Esophagus muscularis mucosa (tissue), 4 donors: ENCODE measurements at regions not wholly inside any gene's neighbourhood (a gene's known extent, or its start where the extent isn't known, plus 50 kb on each side); places are given as distances from the start of the nearest gene placed in this dataset.
A peak's percentile ranks its signal among the peaks of the same experiment; 100 is the strongest.

ENCODE experiments used
- DNase-seq: peaks from one replicate; pipeline ENCODE4 v3.0.0-alpha.2; 2017; ENCODE audit errors: extremely low spot score
- H3K27ac ChIP-seq, 4 donors: fragments of 200-600 bp; sonication (generic); replicated peaks in 1 of 4; 1 replicate in 3 of 4; 2 replicates in 1 of 4; pipeline ENCODE4 v1.5.1; 2016 to 2019; ENCODE audit warnings: mild to moderate bottlenecking in 1 of 4
- H3K27me3 ChIP-seq, 4 donors: fragments of 200-600 bp; sonication (generic); one replicate each; pipeline versions ENCODE4 v1.5.1 to v1.6.0; 2016 to 2019
- H3K36me3 ChIP-seq, 4 donors: fragments of 200-600 bp; sonication (generic); one replicate each; pipeline ENCODE4 v1.5.1; 2016 to 2019
- H3K4me1 ChIP-seq, 4 donors: fragments of 200-600 bp; sonication (generic); one replicate each; pipeline ENCODE4 v1.5.1; 2016 to 2019
- H3K4me3 ChIP-seq, 4 donors: fragments of 200-600 bp; sonication (generic); 1 replicate in 2 of 4; 2 replicates in 2 of 4; pipeline ENCODE4 v1.5.1; 2016 to 2019; ENCODE audit warnings: mild to moderate bottlenecking in 4 of 4, moderate library complexity in 1 of 4
- H3K9me3 ChIP-seq, 4 donors: fragments of 200-600 bp; sonication (generic); 1 replicate in 3 of 4; 2 replicates in 1 of 4; pipeline ENCODE4 v1.5.1; 2016 to 2019
- EP300 ChIP-seq: sonication (generic); formaldehyde crosslinking; IDR thresholded peaks from one replicate; pipeline ENCODE4 v1.6.1; 2017; ENCODE audit warnings: antibody characterized with exemption
- POLR2A ChIP-seq: fragments of 450-650 bp; IDR thresholded peaks from one replicate; pipeline ENCODE4 v1.6.1; 2017; ENCODE audit warnings: antibody characterized with exemption, moderate library complexity, mild to moderate bottlenecking, low read depth
- POLR2AphosphoS5 ChIP-seq, 2 donors: sonication (generic); formaldehyde crosslinking; IDR thresholded peaks; one replicate each; pipeline ENCODE4 v1.6.1; 2017; ENCODE audit warnings: antibody characterized with exemption in 2 of 2
- WGBS: methylation state at CpG from one replicate; pipeline ENCODE4 v1.1.5; 2018; 5-methylcytosine and 5-hydroxymethylcytosine counted together
- intact Hi-C: fragments of 100-400 bp; cut with DNase I; formaldehyde crosslinking; loops from one replicate; pipeline ENCODE4 v1.15.1; 2023
- TF ChIP-seq, protein P1 (sequence below), 3 experiments: fragments of 200-600 bp in 2 of 3; fragments of 450-650 bp in 1 of 3; sonication (generic) in 2 of 3; IDR thresholded peaks; one replicate each; pipeline ENCODE4 v1.5.1; 2017 to 2019; ENCODE audit warnings: antibody characterized with exemption in 3 of 3, mild to moderate bottlenecking in 2 of 3, moderate library complexity in 1 of 3

DNA sequence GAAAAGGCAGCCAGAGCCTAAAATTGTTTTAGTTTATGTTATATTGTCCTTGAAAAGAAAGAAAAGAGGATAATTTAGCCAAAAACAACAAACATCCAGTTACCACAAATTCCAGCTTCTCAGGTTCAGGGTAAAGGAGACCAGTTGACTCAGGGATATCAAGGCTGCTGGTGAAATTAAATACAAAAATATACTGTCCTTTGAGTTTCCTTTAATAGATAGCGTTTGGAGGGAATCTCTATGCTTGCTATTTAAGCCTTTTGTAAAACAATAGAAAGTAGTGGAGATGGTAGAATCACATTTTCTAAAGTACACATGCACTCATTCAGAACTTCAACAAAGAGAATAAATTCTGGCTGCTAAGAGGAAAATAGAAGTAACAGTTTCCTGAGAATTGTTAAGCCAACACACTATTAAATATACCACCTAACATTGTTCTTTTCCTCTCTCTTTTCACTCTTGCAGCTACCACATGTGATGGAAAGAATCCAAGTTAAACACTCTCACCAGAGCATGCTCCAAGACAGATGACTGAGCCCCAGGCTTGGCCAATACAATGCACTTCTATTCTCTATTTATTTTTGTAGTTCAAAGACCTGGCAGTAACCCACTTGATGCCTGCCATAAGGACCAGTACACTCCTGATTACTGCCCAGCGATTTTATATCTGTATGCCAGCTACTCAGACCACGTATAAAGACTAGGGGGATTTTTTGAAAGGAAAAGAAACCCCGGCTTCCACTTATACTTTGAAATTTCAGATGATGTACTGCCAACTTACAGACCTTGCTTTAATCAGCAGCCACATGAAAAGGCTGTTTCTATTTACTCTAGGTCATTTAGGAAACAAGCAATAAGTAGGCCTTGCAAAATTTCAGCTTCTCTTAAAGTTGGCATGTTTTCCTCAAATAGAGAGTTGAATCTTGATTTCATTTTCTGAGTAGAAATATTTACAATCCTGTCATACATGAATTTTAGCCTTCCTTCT is 756.9 kb downstream of the FAT4 start:
- no peak overlapping the region for H3K4me3 ChIP-seq
- H3K36me3 ChIP-seq, result no peaks in the 10 kb centered on the region
- peaks cover 6 to 16% (median 14%) of the 10 kb centered on the region in 4 donors for H3K4me1 ChIP-seq
- intact Hi-C loops, result no loop called here
- H3K27ac ChIP-seq, result peak overlapping the region in 2 of 4 donors; percentile 17 to 23
- no peaks in the 10 kb centered on the region for H3K9me3 ChIP-seq
- DNase-seq, result no peak
- no peak for TF ChIP-seq EP300
- TF ChIP-seq POLR2AphosphoS5 (IDR thresholded peaks at IDR 0.05), result no peak
- no peak for TF ChIP-seq POLR2A
- TF ChIP-seq, protein P1, sequence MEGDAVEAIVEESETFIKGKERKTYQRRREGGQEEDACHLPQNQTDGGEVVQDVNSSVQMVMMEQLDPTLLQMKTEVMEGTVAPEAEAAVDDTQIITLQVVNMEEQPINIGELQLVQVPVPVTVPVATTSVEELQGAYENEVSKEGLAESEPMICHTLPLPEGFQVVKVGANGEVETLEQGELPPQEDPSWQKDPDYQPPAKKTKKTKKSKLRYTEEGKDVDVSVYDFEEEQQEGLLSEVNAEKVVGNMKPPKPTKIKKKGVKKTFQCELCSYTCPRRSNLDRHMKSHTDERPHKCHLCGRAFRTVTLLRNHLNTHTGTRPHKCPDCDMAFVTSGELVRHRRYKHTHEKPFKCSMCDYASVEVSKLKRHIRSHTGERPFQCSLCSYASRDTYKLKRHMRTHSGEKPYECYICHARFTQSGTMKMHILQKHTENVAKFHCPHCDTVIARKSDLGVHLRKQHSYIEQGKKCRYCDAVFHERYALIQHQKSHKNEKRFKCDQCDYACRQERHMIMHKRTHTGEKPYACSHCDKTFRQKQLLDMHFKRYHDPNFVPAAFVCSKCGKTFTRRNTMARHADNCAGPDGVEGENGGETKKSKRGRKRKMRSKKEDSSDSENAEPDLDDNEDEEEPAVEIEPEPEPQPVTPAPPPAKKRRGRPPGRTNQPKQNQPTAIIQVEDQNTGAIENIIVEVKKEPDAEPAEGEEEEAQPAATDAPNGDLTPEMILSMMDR (IDR thresholded peaks at IDR 0.05), result no peak
- WGBS, result 22% methylated on average over 4 of the region's 4 CpGs
- no peaks in the 10 kb centered on the region for H3K27me3 ChIP-seq

DNA sequence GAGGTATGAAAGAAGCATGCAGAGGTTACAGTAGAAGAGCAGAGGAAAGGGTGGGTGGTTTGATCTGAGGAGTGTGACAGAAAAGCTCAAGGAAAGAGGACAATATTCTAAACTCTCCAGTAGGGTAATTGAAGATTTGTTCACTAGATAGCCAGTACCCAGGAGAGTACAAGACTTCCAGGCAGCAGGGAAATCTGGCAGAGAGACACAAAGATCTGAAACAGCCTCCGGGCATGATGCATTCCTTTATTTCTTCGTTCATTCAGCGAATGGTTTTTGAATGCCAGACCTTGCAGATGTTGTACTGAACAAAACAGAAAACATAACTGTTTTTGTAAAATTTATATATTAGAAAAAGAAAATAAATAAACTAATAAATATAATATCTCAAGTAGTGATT is 766.6 kb downstream of the FAT4 start:
- no peaks in the 10 kb centered on the region for H3K36me3 ChIP-seq
- intact Hi-C loops, result no loop called here
- no peaks in the 10 kb centered on the region for H3K27me3 ChIP-seq
- no peak overlapping the region for H3K4me3 ChIP-seq
- WGBS, result 79% methylated on average over 3 of the region's 3 CpGs
- TF ChIP-seq POLR2A (no peak), EP300 (no peak), POLR2AphosphoS5 (IDR thresholded peaks at IDR 0.05) (no peak)
- TF ChIP-seq, protein P1 (IDR thresholded peaks at IDR 0.05), result no peak
- DNase-seq, result no peak
- no peaks in the 10 kb centered on the region for H3K9me3 ChIP-seq
- no peaks in the 10 kb centered on the region for H3K4me1 ChIP-seq
- no peak overlapping the region for H3K27ac ChIP-seq

DNA sequence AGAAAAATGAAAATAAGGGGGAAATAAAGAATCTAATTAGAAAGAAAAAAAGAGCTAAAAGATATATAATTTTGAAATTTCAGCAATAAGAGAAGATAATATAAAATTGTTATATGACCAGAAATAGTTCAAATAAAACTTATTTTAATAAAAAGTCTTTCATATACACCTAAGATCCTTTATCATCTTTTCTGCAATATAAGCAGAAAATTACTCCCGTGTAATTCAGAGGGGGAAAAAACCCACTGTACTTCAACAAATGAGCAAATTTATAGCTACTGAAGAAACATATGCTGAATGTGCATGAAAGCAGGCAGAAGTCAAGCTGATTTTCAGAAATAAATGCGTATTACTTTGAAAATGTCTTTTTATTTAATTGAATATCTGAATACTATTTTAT is 771.3 kb downstream of the FAT4 start:
- DNase-seq, result no peak
- H3K4me1 ChIP-seq, result no peaks in the 10 kb centered on the region
- no peak overlapping the region for H3K4me3 ChIP-seq
- no peak overlapping the region for H3K27ac ChIP-seq
- 90% methylated on average over 2 of the region's 2 CpGs for WGBS
- no peaks in the 10 kb centered on the region for H3K27me3 ChIP-seq
- intact Hi-C loops, result no loop called here
- H3K9me3 ChIP-seq, result no peaks in the 10 kb centered on the region
- H3K36me3 ChIP-seq, result no peaks in the 10 kb centered on the region
- TF ChIP-seq EP300 (no peak), POLR2A (no peak), POLR2AphosphoS5 (IDR thresholded peaks at IDR 0.05) (no peak)
- TF ChIP-seq, protein P1 (IDR thresholded peaks at IDR 0.05), result no peak

DNA sequence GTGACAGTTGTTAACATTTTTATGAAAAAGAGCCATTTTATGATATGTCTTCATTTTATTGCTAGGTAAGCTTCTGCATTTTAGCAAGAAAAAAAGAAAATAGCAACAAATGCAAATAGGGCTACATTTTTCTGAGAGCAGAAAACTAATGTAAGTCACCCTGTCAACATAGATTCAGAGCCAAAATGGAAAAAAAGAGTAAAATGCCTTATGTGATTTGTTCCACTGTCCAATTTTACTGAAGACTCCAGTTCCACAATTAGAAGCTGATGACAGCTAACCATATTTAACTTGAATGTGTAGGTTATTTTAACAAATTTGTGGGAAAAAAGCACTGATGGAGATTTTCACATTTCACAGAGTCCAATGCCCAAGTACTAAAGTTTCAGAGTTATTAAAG is 772.3 kb downstream of the FAT4 start:
- intact Hi-C loops, result no loop called here
- H3K9me3 ChIP-seq, result no peaks in the 10 kb centered on the region
- no peaks in the 10 kb centered on the region for H3K36me3 ChIP-seq
- no peaks in the 10 kb centered on the region for H3K27me3 ChIP-seq
- no peak for DNase-seq
- H3K4me3 ChIP-seq, result no peak overlapping the region
- TF ChIP-seq EP300, result no peak
- TF ChIP-seq, protein P1 (IDR thresholded peaks at IDR 0.05), result no peak
- no peak for TF ChIP-seq POLR2AphosphoS5 (IDR thresholded peaks at IDR 0.05)
- no peak for TF ChIP-seq POLR2A
- no peaks in the 10 kb centered on the region for H3K4me1 ChIP-seq
- no peak overlapping the region for H3K27ac ChIP-seq
